Esophagus squamous epithelium (tissue), 4 donors: ENCODE measurements at regions not wholly inside any gene's neighbourhood (a gene's known extent, or its start where the extent isn't known, plus 50 kb on each side); places are given as distances from the start of the nearest gene placed in this dataset.

Source experiments
- POLR2A ChIP-seq, 4 donors: fragments of 450-650 bp; IDR thresholded peaks; one replicate each; pipeline ENCODE4 v1.6.1; 2017; ENCODE audit warnings: antibody characterized with exemption in 4 of 4, mild to moderate bottlenecking in 4 of 4, moderate library complexity in 3 of 4
- TF ChIP-seq, protein P1 (sequence below), 6 experiments: fragments of 450-650 bp in 4 of 6; fragments of 200-600 bp in 2 of 6; sonication (generic) in 2 of 6; IDR thresholded peaks; one replicate each; pipeline ENCODE4 v1.5.1; 2016 to 2019; ENCODE audit warnings: antibody characterized with exemption in 6 of 6, mild to moderate bottlenecking in 4 of 6, moderate library complexity in 4 of 6

DNA sequence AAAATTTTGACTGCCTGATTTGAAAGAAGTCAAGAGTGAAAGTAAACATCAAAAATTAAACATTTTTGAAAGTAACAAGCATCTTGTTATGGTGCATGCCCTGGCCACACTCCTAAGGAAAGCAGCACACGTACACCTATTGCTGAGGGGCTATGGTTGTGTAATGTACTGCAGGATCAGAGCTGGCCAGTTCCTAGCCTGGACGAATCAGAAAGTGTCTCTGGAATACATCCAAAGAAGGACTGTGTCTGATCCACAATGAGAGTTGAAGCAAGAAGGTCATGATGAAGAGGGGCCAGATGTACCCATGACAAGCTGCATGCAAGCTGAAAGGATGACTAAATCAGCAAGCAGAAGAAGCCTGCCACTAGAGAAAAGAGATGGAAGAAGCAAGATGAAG is 618.2 kb downstream of the TLE1 start:
- TF ChIP-seq, protein P1, sequence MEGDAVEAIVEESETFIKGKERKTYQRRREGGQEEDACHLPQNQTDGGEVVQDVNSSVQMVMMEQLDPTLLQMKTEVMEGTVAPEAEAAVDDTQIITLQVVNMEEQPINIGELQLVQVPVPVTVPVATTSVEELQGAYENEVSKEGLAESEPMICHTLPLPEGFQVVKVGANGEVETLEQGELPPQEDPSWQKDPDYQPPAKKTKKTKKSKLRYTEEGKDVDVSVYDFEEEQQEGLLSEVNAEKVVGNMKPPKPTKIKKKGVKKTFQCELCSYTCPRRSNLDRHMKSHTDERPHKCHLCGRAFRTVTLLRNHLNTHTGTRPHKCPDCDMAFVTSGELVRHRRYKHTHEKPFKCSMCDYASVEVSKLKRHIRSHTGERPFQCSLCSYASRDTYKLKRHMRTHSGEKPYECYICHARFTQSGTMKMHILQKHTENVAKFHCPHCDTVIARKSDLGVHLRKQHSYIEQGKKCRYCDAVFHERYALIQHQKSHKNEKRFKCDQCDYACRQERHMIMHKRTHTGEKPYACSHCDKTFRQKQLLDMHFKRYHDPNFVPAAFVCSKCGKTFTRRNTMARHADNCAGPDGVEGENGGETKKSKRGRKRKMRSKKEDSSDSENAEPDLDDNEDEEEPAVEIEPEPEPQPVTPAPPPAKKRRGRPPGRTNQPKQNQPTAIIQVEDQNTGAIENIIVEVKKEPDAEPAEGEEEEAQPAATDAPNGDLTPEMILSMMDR (IDR thresholded peaks at IDR 0.05): no peak
- TF ChIP-seq POLR2A (IDR thresholded peaks at IDR 0.05): no peak
